GM23338 (cell line): ENCODE measurements at regions not wholly inside any gene's neighbourhood (a gene's known extent, or its start where the extent isn't known, plus 50 kb on each side); places are given as distances from the start of the nearest gene placed in this dataset.

Experiments
- ATAC-seq: fragments of 200-7000 bp; cut with Tn5 transposase; 3 replicates; pipeline ENCODE4 v1.9.1; 2020
- DNase-seq: peaks from one replicate; pipeline ENCODE4 v3.0.0-alpha.2; 2015; ENCODE audit warnings: low spot score
- H2AFZ ChIP-seq: fragments of 200-600 bp; sonication (generic); 2 replicates; pipeline ENCODE4 v1.8.0; 2016; ENCODE audit warnings: antibody characterized with exemption, mild to moderate bottlenecking, moderate library complexity
- H3F3A ChIP-seq: fragments of 200-600 bp; sonication (generic); replicated peaks from 2 replicates; pipeline ENCODE4 v1.8.0; 2017; ENCODE audit warnings: antibody characterized with exemption, mixed run types, low read depth
- H3K27ac ChIP-seq: fragments of 200-600 bp; sonication (generic); 2 replicates; pipeline ENCODE4 v1.6.1; 2016; ENCODE audit warnings: low read depth
- H3K27me3 ChIP-seq: fragments of 200-600 bp; sonication (generic); 2 replicates; pipeline ENCODE4 v1.8.0; 2016; ENCODE audit warnings: mild to moderate bottlenecking, mixed run types, moderate library complexity; ENCODE audit not compliant: insufficient read depth
- H3K36me3 ChIP-seq: fragments of 200-600 bp; sonication (generic); 2 replicates; pipeline ENCODE4 v1.8.0; 2016; ENCODE audit warnings: mild to moderate bottlenecking; ENCODE audit not compliant: insufficient read depth
- H3K4me1 ChIP-seq: fragments of 200-600 bp; sonication (generic); 2 replicates; pipeline ENCODE4 v1.8.0; 2016; ENCODE audit warnings: mild to moderate bottlenecking, moderate library complexity; ENCODE audit not compliant: insufficient read depth
- H3K4me2 ChIP-seq: fragments of 200-600 bp; sonication (generic); 2 replicates; pipeline ENCODE4 v1.7.1; 2017; ENCODE audit warnings: mixed run types
- H3K4me3 ChIP-seq: fragments of 200-600 bp; sonication (generic); 2 replicates; pipeline ENCODE4 v1.6.1; 2016; ENCODE audit warnings: mixed run types
- H3K79me2 ChIP-seq: fragments of 200-600 bp; sonication (generic); replicated peaks from 2 replicates; pipeline ENCODE4 v1.8.0; 2017; ENCODE audit warnings: mild to moderate bottlenecking; ENCODE audit not compliant: insufficient read depth
- H3K9me2 ChIP-seq: fragments of 200-600 bp; sonication (generic); 2 replicates; pipeline ENCODE4 v1.8.0; 2017; ENCODE audit not compliant: insufficient read depth
- H4K20me1 ChIP-seq: fragments of 200-600 bp; sonication (generic); replicated peaks from 2 replicates; pipeline ENCODE4 v1.8.0; 2017; ENCODE audit warnings: mild to moderate bottlenecking; ENCODE audit not compliant: insufficient read depth
- H3K27ac Mint-ChIP-seq: 2 replicates; pipeline ENCODE4 v1.8.0; 2020; ENCODE audit warnings: inconsistent platforms, mild to moderate bottlenecking, moderate library complexity, mixed read lengths
- H3K27me3 Mint-ChIP-seq: 3 replicates; pipeline ENCODE4 v1.8.0; 2022; ENCODE audit warnings: low read depth, mild to moderate bottlenecking, moderate library complexity, mixed read lengths, inconsistent platforms; ENCODE audit not compliant: insufficient read depth, poor library complexity
- H3K36me3 Mint-ChIP-seq: 3 replicates; pipeline ENCODE4 v1.8.0; 2021; ENCODE audit warnings: low read depth, mild to moderate bottlenecking, inconsistent platforms, moderate library complexity, mixed read lengths
- H3K4me1 Mint-ChIP-seq: 3 replicates; pipeline ENCODE4 v1.8.0; 2020; ENCODE audit warnings: mild to moderate bottlenecking, inconsistent platforms, mixed read lengths
- H3K4me3 Mint-ChIP-seq: 3 replicates; pipeline ENCODE4 v1.8.0; 2021; ENCODE audit warnings: moderate library complexity, mild to moderate bottlenecking, inconsistent platforms, mixed read lengths
- H3K9me3 Mint-ChIP-seq: 3 replicates; pipeline ENCODE4 v1.8.0; 2020; ENCODE audit warnings: moderate library complexity, mild to moderate bottlenecking, inconsistent platforms, mixed read lengths
- CTCF ChIP-seq, 2 experiments: fragments of 200-600 bp in 1 of 2; sonication (generic) in 1 of 2; conservative IDR thresholded peaks; 2 replicates each; pipeline versions ENCODE4 v1.5.1 to v1.6.1; 2016 to 2017; ENCODE audit warnings: antibody characterized with exemption in 2 of 2, low read depth in 2 of 2, mild to moderate bottlenecking in 2 of 2, moderate library complexity in 1 of 2
- ETS1 ChIP-seq: IDR thresholded peaks from 2 replicates; pipeline ENCODE4 v1.6.1; 2016; ENCODE audit warnings: antibody characterized with exemption
- EZH2 ChIP-seq: fragments of 200-600 bp; sonication (generic); IDR thresholded peaks from one replicate; pipeline ENCODE4 v1.8.0; 2017; ENCODE audit warnings: antibody characterized with exemption, mild to moderate bottlenecking, low read depth; ENCODE audit not compliant: unreplicated experiment
- JUNB ChIP-seq: IDR thresholded peaks from one replicate; pipeline ENCODE4 v1.6.1; 2016; ENCODE audit warnings: antibody characterized with exemption; ENCODE audit not compliant: unreplicated experiment
- NANOG ChIP-seq: IDR thresholded peaks from 2 replicates; pipeline ENCODE4 v1.6.1; 2016; ENCODE audit warnings: antibody characterized with exemption, borderline replicate concordance
- POLR2AphosphoS5 ChIP-seq: IDR thresholded peaks from 2 replicates; pipeline ENCODE4 v1.6.1; 2016; ENCODE audit warnings: antibody characterized with exemption, low read depth
- REST ChIP-seq: IDR thresholded peaks from one replicate; pipeline ENCODE4 v1.6.1; 2018; ENCODE audit warnings: antibody characterized with exemption; ENCODE audit not compliant: unreplicated experiment
- ZNF114 ChIP-seq: fragments of 250-450 bp; sonication (Bioruptor Pico); IDR thresholded peaks from 2 replicates; pipeline ENCODE4 v1.5.0; 2020; ENCODE audit warnings: mild to moderate bottlenecking, moderate library complexity
- ZNF462 ChIP-seq: fragments of 250-450 bp; sonication (Bioruptor Pico); IDR thresholded peaks from 2 replicates; pipeline ENCODE4 v1.5.0; 2020; ENCODE audit warnings: mild to moderate bottlenecking, moderate library complexity

GRCh38 chr3:38907426-38907825, 91.4 kb upstream of the SCN10A start:
- no peak for TF ChIP-seq POLR2AphosphoS5
- TF ChIP-seq EZH2, result no peak
- no peak for TF ChIP-seq ETS1

GRCh38 chr3:38890426-38890825, 74.4 kb upstream of the SCN10A start:
- Histone ChIP-seq H3K4me1 (peaks cover 4% of the 10 kb centered on the region), H3K4me2 (no peak overlapping the region), H3K9me2 (no peaks in the 10 kb centered on the region), H3K27me3 (no peaks in the 10 kb centered on the region), H2AFZ (peak overlapping the region; percentile 38; the same call in 1 of the 2 replicates), H3K36me3 (no peaks in the 10 kb centered on the region), H3K4me3 (no peak overlapping the region), H3K79me2 (no peaks in the 10 kb centered on the region), H4K20me1 (no peaks in the 10 kb centered on the region), H3F3A (no peaks in the 10 kb centered on the region), H3K27ac (no peak overlapping the region)
- TF ChIP-seq NANOG (no peak), REST (no peak), JUNB (no peak), CTCF (conservative IDR thresholded peaks at IDR 0.05; ENCODE audit: low read depth in 2 of 2) (no peak), ZNF462 (CRISPR knock-in tag) (no peak), ZNF114 (CRISPR knock-in tag) (no peak)
- H3K9me3 Mint-ChIP-seq, result no peaks in the 10 kb centered on the region
- H3K27me3 Mint-ChIP-seq, result no peaks in the 10 kb centered on the region
- ATAC-seq, result no peak
- no peak overlapping the region for H3K4me3 Mint-ChIP-seq
- no peaks in the 10 kb centered on the region for H3K36me3 Mint-ChIP-seq
- no peak overlapping the region for H3K27ac Mint-ChIP-seq
- no peak for DNase-seq
- peaks cover 7% of the 10 kb centered on the region; the same call in 2 of the 3 replicates for H3K4me1 Mint-ChIP-seq

More at GRCh38 chr3:38907426-38907825, 91.4 kb upstream of the SCN10A start:
- Histone ChIP-seq H3K79me2 (no peaks in the 10 kb centered on the region), H3K36me3 (no peaks in the 10 kb centered on the region), H3K4me3 (no peak overlapping the region), H3K9me2 (no peaks in the 10 kb centered on the region), H3K27ac (no peak overlapping the region), H4K20me1 (no peaks in the 10 kb centered on the region), H3K27me3 (no peaks in the 10 kb centered on the region), H2AFZ (no peak overlapping the region), H3K4me2 (no peak overlapping the region), H3K4me1 (no peaks in the 10 kb centered on the region), H3F3A (no peaks in the 10 kb centered on the region)
- ATAC-seq, result no peak
- Mint-ChIP-seq H3K27me3 (no peaks in the 10 kb centered on the region), H3K36me3 (no peaks in the 10 kb centered on the region), H3K9me3 (no peaks in the 10 kb centered on the region), H3K27ac (no peak overlapping the region), H3K4me3 (no peak overlapping the region), H3K4me1 (no peaks in the 10 kb centered on the region)
- DNase-seq, result no peak
